NB4 (cell line): ENCODE measurements at regions not wholly inside any gene's neighbourhood (a gene's known extent, or its start where the extent isn't known, plus 50 kb on each side); places are given as distances from the start of the nearest gene placed in this dataset.

Experiments used
- CTCF ChIP-seq: IDR thresholded peaks from one replicate; pipeline ENCODE4 v1.5.1; 2012; ENCODE audit warnings: low read depth, low read length
- POLR2A ChIP-seq: IDR thresholded peaks from 2 replicates; pipeline ENCODE4 v1.6.1; 2011; ENCODE audit warnings: mild to moderate bottlenecking; ENCODE audit not compliant: insufficient read length; ENCODE audit errors: extremely low read depth
- TF ChIP-seq, protein P1 (sequence below): IDR thresholded peaks from 2 replicates; pipeline ENCODE4 v1.6.1; 2011; ENCODE audit warnings: low read depth, low read length

DNA sequence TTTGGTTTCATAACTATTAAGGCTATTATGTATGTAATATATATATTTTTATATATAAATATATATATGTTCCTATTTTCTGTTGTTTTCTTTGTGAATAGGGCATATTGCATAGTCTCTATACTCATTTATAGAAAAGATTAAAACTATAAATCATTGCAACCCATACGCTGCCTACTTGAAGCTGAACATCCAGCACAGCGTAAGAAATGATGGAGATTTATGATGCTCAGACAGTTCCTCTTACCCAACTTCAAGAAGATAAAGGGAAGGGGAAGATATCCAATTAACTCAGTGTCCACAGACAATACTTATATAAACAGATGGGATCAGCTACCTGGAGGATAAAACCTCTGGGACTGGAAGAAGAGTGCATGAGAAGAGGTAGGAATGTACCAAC, 791.7 kb downstream of the FAM181B start:
- TF ChIP-seq CTCF (no peak), POLR2A (no peak)
- TF ChIP-seq, protein P1, sequence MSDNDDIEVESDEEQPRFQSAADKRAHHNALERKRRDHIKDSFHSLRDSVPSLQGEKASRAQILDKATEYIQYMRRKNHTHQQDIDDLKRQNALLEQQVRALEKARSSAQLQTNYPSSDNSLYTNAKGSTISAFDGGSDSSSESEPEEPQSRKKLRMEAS = no peak
